ENCODE measurements at regions not wholly inside any gene's neighbourhood (a gene's known extent, or its start where the extent isn't known, plus 50 kb on each side); places are given as distances from the start of the nearest gene placed in this dataset.

DNA sequence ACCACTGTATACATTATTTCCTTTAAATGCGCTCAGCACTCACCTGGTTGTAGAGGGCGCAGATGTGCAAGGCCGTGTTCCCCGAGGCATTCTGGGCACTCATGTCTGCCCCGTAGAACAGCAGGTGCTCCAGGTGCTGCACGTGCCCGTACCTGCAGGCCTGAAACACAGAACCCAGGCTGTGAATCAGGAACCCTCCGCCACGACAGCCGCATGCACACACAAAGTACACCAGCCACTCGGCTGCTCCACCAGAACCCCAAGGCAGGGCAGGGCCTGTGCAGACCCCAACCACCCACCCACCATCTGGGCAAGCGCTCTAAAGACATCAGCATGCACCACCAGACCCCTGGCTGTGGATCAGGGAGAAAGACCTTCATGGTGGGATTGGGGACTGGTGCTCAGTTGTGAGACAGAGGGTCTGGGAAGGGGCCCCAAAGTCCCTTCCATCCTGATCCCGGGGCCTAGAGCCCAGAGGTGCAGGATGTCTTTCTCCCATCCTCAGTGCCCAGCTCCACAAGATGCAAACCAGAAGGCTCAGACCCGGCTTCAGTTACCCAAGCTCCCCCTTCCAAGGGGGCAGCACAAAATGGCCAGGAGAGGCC, 177.2 kb downstream of the SHANK2 start:
- DNase-seq (ENCODE audit: extremely low spot score, unreplicated experiment), result no peak
- Mint-ChIP-seq H3K36me3 (ENCODE audit: unreplicated experiment) (no peaks in the 10 kb centered on the region), H3K4me1 (ENCODE audit: unreplicated experiment) (no peaks in the 10 kb centered on the region), H3K4me3 (ENCODE audit: unreplicated experiment) (no peak overlapping the region), H3K9me3 (ENCODE audit: unreplicated experiment) (peaks cover 12% of the 10 kb centered on the region), H3K27me3 (ENCODE audit: unreplicated experiment) (no peaks in the 10 kb centered on the region), H3K27ac (ENCODE audit: unreplicated experiment) (no peak overlapping the region)
- TF ChIP-seq, protein P1, sequence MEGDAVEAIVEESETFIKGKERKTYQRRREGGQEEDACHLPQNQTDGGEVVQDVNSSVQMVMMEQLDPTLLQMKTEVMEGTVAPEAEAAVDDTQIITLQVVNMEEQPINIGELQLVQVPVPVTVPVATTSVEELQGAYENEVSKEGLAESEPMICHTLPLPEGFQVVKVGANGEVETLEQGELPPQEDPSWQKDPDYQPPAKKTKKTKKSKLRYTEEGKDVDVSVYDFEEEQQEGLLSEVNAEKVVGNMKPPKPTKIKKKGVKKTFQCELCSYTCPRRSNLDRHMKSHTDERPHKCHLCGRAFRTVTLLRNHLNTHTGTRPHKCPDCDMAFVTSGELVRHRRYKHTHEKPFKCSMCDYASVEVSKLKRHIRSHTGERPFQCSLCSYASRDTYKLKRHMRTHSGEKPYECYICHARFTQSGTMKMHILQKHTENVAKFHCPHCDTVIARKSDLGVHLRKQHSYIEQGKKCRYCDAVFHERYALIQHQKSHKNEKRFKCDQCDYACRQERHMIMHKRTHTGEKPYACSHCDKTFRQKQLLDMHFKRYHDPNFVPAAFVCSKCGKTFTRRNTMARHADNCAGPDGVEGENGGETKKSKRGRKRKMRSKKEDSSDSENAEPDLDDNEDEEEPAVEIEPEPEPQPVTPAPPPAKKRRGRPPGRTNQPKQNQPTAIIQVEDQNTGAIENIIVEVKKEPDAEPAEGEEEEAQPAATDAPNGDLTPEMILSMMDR (IDR thresholded peaks at IDR 0.05), result no peak

DNA sequence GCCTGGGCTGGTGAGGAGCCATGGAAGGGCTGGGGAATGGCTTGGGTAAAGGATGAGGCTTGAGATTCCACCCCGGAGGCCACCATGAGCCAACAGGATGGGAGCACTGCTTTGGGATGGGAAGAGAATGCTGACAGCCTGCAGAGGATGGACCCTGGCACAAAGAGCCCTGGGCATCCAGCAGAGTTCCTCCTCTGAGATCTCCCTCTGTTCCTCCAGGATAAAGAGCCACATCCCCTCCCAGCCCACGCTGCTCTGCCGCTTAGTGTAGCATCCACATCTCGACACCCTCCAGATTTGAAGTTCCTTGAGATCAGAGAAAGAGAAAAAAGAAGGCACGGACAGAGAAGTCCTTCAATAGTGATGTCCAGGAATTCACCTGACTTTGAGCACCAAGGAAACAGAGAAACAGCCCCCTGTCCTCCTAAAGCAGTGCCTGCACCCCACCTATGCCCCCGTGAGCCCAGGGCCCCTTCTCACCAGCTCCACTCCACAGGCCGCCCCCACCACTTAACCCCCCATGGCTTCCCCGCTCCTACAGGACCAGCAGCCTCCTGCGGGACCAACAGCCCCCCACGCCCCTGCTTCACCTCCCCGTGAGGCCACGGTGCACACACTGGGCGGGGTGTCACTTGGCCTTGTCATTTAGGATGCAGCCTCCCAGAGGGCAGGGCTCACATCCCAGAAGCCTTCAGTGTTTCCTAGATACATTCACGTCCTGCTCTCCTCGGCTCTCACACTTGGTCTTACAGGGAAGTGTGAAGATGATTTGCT, 180.5 kb downstream of the SHANK2 start:
- Mint-ChIP-seq H3K27ac (ENCODE audit: unreplicated experiment) (no peak overlapping the region), H3K4me3 (ENCODE audit: unreplicated experiment) (no peak overlapping the region), H3K4me1 (ENCODE audit: unreplicated experiment) (no peaks in the 10 kb centered on the region), H3K27me3 (ENCODE audit: unreplicated experiment) (no peaks in the 10 kb centered on the region), H3K36me3 (ENCODE audit: unreplicated experiment) (no peaks in the 10 kb centered on the region), H3K9me3 (ENCODE audit: unreplicated experiment) (peaks cover 5% of the 10 kb centered on the region)
- TF ChIP-seq, protein P1 (IDR thresholded peaks at IDR 0.05), result no peak
- no peak for DNase-seq (ENCODE audit: extremely low spot score, unreplicated experiment)

DNA sequence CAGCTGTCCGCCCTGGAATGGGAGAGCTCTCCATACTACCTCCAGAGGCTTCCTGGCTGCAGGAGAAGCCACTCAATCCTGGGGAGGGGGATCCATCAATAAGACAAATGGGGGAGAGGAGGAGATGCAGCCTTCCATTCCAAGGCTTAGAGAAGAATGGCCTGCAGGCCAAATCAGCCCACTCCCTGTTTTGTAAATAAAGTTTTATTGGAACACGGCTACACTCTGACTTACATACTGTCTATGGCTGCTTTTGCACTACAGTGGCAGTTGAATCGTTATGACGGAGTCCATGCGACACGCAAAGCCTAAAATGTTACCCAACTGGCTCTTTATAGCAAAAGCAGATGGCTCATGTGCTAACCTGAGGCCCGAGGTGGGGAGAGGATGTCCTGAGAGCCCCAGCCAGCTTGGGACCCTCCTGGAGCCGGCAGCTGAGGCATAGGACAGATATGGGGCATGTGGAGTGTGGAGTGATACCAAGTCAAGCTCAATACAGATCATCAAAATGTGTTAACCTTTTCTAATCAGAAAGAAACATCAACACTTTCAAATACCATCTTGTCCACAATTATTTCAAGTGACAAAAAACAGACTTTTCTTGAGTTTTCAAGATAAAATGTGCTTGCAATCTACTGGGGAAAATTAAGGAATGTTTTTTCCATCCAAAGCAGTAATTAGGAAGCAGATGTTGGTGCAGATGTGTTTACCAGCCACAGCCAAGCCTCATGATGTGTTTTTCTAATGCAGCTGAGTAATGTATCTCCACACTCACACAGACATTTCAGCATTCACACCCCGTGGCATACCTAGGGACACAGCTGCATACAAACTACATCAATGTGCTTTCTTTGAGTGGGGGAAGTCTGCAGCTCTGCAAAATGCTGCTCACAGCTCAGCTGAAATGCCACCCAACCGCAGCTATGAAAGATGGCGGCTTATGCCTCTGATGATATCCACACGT, 181.6 kb downstream of the SHANK2 start:
- Mint-ChIP-seq H3K36me3 (ENCODE audit: unreplicated experiment) (no peaks in the 10 kb centered on the region), H3K4me3 (ENCODE audit: unreplicated experiment) (no peak overlapping the region), H3K9me3 (ENCODE audit: unreplicated experiment) (no peaks in the 10 kb centered on the region), H3K27ac (ENCODE audit: unreplicated experiment) (no peak overlapping the region), H3K27me3 (ENCODE audit: unreplicated experiment) (no peaks in the 10 kb centered on the region), H3K4me1 (ENCODE audit: unreplicated experiment) (no peaks in the 10 kb centered on the region)
- DNase-seq (ENCODE audit: extremely low spot score, unreplicated experiment), result no peak
- TF ChIP-seq, protein P1 (IDR thresholded peaks at IDR 0.05), result no peak

DNA sequence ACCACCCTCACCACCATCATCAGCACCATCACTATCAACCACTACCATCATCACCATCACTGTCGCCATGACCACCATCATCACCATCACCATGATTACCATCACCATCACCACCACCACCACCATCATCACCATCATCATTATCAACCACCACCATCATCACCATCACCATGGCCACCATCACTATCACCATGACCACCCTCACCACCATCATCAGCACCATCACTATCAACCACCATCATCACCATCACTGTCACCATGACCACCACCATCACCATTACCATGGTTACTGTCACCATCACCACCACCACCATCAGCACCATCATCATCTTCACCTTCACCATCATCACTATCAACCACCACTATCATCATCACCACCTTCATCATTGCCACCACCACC, 183.4 kb downstream of the SHANK2 start:
- H3K4me3 Mint-ChIP-seq (ENCODE audit: unreplicated experiment), result no peak overlapping the region
- H3K9me3 Mint-ChIP-seq (ENCODE audit: unreplicated experiment), result no peaks in the 10 kb centered on the region
- TF ChIP-seq, protein P1 (IDR thresholded peaks at IDR 0.05), result no peak
- no peak for DNase-seq (ENCODE audit: extremely low spot score, unreplicated experiment)
- no peaks in the 10 kb centered on the region for H3K36me3 Mint-ChIP-seq (ENCODE audit: unreplicated experiment)
- no peaks in the 10 kb centered on the region for H3K4me1 Mint-ChIP-seq (ENCODE audit: unreplicated experiment)
- no peaks in the 10 kb centered on the region for H3K27me3 Mint-ChIP-seq (ENCODE audit: unreplicated experiment)
- H3K27ac Mint-ChIP-seq (ENCODE audit: unreplicated experiment), result no peak overlapping the region

All from osteocyte (in vitro differentiated cells).